ENCODE measurements at regions not wholly inside any gene's neighbourhood (a gene's known extent, or its start where the extent isn't known, plus 50 kb on each side); places are given as distances from the start of the nearest gene placed in this dataset.

DNA sequence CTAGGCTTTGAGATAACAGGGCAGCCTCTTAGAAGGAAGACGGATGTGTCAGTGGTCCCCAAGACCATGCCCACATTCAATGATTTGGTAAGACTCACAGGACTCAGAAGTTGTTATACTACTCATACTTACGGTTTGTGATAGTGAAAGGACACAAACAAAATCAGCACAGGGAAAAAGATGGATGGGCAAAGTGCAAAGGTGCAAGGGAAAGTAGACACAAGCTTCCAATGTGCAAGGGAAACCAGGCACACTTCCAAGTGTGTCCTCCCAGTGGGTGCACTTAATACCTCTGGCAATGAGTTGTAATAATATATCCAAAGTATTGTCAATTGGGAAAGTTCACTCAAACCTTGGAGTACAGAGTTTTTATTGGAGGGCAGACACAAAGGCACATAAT is 53.8 kb upstream of the VCX start:
- DNase-seq = no peak

DNA sequence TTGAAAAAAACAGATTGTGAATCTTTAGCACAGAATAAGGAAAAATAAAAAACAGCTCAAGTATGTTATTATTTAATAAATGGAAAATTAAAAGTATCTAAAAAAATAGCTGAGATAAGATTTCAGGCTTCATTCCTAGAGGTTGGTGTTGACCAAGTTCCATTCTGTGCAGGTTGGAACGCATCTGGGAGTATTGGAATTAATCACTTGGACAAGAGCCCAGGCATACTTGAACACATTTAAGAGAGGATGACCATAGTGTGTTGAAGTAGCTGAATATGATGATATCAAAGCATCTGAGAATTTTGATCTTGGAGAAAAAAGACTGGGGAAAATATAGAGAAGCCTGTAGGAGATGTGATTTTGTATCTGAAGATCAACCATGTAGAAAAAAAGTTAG is 54.6 kb upstream of the VCX start:
- DNase-seq = no peak

DNA sequence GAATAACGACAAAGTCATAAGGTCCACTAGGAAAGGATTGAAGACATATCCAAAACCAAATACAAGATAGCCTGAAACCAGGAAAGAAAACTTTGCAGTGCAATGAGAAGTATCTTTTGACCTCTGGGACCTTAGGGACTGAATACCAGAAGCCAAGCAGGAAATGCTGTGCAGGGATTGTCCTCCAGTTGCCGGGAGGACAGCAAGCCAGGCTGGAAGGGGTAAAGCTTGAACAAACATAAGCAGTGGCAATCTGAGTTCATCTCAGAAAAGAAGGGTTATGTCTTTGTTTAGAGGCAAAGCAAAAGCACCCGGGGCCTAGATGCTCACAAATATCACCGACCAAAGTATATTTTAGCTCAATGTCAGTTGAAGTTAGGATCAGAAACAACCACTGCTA is 55.3 kb upstream of the VCX start:
- no peak for DNase-seq

DNA sequence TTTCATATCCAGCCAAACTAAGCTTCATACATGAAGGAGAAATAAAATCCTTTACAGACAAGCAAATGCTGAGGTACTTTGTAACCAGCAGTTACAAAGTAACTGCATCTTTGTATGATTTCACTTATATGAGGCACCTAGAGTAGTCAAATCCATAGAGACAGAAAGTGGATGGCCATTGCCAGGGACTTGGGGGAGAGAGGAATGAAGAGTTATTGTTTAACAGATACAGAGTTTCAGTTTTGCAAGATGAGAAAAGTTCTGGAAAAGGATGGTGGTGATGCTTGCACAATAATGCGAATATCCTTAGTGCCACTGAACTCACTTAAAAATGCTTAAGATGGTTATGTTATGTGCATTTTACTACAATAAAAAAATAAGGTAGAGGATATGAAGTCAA is 58.4 kb upstream of the VCX start:
- DNase-seq = no peak

DNA sequence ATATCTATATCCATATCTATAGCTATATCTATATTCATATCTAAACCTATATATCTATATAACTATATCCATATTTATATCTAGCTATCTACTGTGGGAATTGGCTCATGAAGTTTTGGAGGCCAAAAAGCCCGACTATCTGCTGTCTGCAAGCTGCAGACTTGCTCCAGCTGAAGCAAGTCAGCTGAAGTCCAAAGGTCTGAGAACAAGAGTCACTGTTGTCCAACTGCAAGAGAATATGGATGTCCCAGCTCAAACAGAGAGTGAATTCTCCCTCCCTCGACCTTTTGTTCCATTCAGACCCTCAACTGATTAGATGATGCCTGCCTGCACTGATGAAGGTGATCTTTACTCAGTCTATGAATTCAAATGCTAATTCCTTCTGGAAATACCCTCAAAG is 63.3 kb upstream of the VCX start:
- DNase-seq = no peak

DNA sequence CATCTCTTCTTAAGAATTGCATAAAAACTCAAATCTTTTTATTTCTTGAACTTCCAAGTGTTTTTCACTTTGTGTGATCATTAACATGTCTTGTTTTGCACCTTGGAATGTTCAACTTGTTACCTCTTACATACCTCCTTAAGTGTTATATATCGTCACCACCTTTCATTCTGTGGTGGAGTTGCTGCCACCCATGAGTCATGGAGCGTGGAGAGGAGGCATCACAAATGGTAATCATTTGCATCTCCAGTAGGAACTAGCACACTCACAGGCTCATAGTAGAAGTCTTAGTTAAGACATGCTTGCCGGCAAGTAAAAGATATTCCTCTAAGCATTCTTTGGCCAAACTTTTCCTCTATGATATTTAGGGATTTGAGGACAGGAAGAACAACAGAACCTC is 67.0 kb upstream of the VCX start:
- no peak for DNase-seq

DNA sequence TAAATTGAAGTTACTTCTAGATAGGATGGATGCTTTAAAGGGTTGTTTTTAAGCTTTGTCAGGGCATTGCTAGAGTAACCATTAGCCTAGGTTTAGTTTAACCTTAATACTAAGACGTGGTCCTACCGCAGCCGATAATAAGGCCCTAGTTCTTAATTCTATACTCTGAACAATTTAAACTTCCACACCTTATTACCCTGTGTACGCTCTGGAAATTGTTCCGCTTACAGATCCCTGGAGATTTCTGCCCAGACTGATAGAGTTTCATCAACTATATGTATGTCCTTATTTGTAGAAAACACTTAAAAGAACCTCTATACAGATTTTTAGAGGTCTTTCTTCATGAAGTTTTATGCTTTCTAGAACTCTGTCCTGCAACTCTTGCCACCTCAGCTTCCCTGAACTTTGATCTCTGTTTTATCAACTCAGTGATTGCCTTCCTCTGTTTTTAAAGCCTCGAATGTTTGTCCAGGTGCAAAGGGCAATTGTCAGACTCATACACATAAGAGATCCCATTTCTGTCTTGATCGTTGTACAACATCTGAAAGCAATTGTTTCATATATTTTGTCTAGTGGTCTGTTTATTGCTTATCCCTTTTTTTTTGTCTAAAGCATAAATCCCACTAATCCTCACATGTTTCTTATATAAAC is 71.1 kb upstream of the VCX start:
- no peak for DNase-seq

DNA sequence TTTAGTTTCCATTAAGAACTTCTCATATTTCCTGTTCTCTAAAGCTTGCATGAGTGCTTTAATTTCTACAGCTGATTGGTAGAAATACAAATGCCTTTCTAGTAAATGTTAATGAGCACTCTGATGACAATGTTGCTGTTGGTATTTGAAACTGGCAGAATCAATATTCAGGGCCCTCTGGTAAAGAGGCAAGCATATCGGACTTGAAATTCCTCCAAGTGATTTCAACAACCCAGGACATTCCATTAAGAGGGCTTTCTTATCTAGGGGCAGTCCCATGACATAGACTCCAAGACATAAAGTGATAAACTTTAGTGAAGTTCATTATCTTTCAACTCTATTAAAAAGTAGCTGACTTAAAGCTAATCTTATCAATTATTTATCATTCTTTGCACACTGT is 83.1 kb upstream of the VCX start:
- DNase-seq = no peak

DNA sequence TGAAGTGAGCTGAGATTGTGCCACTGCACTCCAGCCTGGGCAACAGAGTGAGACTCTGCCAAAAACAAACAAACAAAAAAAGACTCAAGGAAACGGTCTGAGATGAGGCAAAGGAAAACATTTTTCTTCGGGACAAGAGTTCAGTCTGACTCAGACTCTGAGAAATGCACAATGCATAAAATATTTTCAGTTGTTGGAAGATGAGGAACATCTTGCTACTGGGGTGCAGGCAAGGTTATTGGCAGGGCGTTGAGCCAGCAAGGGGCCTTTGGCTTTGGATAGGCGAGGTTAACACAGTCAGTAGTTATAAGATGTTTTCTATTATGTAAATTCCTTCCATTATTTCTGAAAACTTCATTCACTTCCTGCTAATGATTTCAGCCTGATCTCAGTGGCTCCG is 96.1 kb upstream of the VCX start:
- DNase-seq = no peak

DNA sequence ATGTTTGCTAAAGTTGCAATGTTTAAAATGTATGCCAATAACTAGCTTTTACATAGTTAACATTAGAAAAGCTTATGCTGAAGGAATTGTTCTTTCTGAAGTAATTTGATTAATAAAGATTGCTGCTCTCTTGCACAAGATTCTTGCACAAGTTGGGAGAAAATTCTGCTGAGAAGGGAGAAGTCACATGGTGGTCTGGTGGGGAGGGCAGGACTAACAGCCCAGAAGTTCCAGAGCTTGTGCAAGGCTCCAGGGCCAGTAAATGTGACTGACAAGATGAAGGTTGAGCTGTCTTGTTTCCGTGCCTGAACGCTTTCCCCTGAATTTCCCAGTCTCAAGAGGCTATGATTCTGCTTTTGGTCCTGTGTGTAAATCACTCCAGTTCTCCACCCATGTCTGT is 112.9 kb upstream of the VCX start:
- no peak for DNase-seq

DNA sequence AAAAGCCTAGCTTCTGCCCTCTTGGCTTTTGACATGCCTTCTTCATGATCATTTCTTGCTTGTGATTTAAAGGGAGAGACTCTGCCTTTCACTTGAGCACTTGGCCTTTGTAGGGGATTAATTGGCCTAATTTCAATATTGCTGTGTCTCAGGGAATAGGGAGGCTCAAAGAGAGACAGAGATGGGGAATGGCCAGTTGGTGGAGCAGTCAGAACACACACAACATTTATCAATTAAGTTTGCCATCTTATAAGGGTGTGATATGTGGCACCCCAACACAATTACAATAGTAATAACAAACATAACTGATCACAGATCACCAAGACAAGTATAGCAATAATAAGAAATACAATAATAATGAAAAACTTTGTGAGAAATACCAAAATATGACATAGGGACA is 122.5 kb upstream of the VCX start:
- no peak for DNase-seq

DNA sequence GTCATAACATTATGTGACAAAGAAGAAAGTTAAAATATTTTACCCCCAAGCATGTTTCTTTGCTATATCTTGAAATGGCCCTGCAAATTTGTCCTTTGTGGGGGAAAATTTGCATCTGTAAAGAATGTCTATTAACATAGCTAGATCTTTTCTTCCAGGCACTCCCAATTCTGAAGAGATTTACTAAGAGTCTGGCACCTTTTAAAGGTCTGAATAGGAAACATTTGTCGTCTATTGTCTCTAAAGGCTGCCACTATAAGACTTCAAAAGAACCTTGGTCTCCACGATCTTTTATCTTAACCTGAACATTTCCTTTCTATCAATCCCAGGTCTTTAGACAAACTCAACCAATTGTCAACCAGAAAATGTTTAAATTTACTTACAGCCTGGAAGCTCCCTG is 128.6 kb upstream of the VCX start:
- DNase-seq = no peak

DNA sequence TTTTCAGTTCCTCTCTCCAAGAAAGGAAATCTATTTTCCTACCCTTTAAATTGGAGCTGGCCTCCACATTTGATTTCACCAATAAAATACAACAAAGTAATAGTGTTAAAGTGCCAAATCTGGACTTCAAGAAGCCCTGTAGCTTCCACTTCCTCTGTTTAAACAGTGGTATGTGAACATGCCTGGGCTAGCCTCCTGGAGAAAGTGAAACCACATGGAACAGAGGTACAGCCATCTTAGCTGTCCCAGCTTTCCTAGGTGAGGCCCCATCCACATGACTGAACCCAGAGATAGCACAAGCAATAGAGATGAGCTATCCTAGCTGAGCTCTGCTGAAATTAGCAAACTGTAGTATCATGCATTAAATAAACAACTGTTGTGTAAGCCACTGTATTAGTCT is 131.8 kb upstream of the VCX start:
- DNase-seq = no peak

DNA sequence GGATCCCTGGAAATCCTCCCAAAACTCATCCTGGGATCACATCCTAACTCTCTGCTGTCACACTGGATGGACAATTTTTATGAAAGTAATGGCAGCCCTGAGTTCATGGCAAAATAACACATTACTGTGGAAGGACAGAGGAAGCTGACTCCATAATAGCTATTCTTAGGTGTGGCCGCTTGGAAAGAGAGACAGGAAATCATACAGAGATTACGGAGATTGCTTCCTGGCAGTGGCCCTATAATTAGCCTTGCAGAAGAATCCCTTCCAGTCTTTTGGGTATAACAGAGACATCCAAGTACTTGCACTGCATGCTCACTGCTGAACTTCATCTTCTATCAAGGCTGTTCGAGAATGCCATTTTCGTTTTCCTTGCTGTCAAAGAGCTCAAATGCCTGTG is 133.1 kb upstream of the VCX start:
- no peak for DNase-seq

DNA sequence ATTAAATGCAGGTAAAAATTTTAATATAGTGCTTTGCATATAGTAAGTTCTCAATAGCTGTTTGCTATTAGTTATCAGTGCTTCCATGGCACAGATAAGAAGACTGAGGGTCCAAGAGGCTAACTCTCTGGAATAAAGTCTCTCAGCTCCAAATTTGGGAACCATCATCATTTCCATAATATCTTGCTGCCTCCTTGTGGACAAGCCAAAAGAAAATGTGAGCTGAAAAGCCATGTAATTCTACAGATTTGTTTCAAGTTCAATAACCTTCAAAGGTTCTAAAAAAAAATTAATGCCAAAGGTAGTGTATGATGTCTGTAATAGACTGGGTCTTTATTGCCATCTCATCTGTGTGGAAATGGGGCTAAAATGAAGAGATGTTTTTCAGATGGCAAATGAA is 136.9 kb upstream of the VCX start:
- DNase-seq = no peak

DNA sequence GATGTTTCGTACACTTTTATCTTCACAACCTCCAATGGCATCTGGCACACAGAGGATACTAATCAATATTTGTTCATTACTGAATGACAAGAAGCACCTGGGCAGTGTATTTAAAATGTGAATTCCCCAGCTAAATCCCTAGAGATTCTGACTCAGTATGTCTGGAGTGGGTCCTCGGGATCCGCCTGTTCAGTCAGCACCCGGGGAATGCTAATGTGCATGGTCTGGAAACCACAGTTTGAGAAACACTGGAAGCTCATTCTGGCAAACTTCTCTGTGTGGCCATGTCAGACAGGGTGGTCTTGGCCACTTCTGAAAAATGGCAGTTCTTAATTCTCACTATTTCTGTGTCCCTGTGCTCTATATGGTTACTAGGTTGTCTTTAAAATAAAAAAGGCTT is 138.8 kb upstream of the VCX start:
- no peak for DNase-seq

DNA sequence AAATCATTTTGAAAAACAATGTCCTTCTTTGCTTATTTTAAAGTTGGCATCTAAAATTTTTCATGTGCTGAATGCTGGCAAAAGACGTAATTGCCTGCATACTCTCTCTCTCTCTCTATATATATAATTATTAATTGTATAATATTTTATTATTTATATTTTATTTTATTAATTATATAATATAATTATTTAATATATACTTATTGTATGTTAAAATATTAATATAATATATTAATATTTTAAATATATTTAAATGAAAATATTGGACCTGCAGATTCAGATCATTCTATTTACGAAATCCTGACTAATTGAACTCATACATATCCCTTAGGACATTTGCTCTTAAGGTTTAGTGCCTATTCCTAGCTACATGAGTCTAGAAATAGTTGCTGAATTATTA is 144.7 kb upstream of the VCX start:
- DNase-seq = no peak

DNA sequence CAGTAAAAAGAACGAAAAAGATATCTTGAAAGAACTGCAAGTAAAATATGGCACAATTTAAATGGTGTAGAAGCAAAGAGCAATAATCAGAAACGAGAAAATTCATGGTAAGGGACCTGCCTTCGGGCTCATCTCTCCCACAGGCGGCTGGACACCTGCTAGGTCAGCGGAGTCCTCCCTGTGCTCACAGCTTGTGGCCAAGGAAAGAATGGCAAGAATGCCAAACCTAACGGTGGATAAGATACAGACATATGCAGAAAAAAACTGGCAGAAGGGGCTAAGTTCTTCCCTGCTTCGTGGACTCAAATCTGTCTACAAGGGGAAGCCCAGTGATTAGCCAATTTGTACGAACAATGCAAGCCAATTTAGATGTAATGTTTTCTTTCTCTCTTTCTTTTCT is 152.1 kb upstream of the VCX start:
- DNase-seq = no peak

DNA sequence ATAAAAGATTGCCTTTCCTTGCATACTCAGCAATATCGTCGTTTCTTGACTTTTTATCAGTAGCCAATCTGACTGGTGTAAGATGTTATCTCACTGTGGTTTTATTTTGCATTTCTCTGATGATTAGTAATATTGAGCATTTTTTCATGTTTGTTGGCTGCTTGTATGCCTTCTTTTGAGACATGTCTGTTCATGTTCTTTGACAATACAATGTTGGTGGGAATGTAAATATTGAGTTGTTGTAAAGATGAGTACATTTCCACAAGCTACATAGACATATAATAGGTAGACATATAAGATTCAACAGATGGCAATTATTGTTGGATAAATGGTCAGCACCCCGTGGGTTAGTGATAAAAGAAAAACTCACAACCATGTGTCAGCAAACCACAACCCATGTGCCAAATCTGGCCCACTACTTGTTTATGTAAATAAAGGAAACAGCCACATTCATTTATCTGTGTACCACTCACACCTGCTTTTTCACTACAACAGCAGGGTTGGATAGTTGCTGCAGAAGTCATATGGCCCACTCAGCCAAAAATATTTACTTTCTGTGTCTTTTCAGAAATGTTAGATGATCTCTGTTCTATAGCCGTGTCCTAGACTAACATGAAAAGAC is 153.1 kb upstream of the VCX start:
- DNase-seq = no peak

DNA sequence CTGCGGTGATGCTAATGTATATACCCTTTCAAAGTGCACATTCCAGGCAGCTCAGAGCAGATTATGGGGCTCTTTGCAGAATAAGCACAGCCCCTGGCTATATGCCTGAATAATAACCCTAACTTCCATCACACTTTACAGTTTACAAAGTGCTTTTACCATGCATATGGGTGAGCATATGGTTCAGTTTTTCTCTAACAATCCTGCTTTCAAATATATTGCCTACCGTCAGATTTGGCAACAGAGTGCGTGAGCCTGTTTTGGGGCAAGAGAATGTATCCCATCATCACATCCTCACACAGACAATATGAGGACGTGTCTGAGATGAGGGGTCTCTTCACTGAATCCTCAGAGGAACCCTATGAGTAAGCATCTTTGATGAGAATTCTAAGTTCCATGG is 162.8 kb upstream of the VCX start:
- no peak for DNase-seq

DNA sequence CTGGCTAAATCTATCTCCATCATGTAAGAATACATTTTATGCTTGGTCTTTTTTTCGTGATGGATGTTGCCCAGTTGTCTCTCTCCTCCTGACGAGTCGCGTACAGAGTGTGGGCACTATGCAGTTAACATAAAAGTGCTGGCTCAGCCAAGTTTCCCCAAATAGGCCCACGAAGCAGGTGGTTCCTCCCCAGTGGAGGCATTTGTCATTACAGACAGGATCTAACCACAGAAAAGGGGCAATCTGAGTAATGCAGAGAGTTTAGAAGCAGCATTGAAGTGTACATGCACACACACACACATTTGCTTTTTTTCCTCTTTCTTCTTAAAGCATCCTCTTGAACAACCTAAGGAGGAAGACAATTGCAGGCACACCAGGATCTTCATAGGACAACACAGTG is 188.7 kb upstream of the VCX start:
- DNase-seq = no peak

DNA sequence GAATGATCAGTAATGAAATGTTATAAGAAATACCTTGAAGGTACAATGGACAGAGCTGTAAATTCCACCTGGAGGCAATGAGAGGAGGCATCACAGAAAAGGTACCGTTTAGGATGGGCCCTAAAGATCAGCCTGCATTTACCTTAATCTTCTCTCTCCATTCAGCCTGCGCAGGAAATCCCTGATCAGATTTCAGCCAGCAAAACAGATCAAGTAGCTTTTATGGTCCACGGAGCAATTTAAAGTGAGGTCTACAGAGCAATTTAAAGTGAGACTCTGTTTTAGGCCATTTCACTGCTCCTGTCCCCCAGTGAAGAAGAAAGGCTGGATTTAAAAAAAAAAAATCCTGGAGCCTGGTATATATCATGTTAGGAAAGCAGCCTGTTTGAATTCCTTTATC is 195.1 kb upstream of the VCX start:
- DNase-seq = no peak

DNA sequence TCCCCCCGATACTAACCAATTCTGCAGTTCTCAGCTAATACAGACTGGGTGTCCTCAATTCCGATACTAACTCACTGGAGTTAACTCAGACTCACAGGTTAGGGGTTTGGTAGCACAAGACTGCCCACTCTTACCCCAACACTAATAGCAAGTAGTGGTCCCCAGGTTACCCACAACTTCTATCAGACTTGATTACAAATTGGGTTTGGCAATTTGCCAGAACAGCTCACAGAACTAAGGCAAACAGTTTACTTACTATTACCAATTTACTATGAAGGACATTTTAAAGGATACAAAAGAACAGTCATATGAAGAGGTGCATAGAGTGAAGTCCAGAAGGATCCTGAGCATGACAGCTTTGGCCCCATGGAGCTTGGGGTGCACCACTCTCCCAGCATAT is 201.8 kb upstream of the VCX start:
- DNase-seq = no peak

DNA sequence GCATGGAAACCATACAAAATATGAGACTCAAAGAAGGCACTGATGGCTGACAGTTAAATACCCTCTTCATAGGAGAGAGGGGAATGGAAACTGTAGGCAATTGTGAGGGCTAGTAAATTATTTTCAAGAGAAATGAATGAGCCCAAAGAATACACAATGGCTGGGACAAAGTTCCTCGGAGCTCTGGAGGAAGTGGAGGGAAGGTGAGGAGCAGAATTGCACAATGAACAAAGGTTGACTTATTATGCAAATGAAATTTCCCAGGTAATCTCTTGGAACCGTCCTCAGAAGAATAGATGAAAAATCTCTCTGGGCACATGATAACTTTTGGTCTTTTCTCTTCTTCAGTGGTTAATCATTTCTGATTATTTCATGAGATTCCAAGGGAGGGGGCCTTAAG is 202.6 kb upstream of the VCX start:
- no peak for DNase-seq
